SK-N-SH (cell line): ENCODE measurements at regions not wholly inside any gene's neighbourhood (a gene's known extent, or its start where the extent isn't known, plus 50 kb on each side); places are given as distances from the start of the nearest gene placed in this dataset.
A peak's percentile ranks its signal among the peaks of the same experiment; 100 is the strongest.

ENCODE experiments used
- CTCF ChIA-PET: fragments of 300-600, 350-600 bp; formaldehyde crosslinking; extraction: SDS; loops from one replicate; lab custom pipeline; 2021; lab: Yijun Ruan, JAX
- POLR2A ChIA-PET: fragments of 350-600 bp; sonication (Branson Sonifier 250); formaldehyde crosslinking; extraction: SDS; loops from one replicate; lab custom pipeline; 2020; ENCODE audit warnings: antibody characterized with exemption, inconsistent platforms; lab: Yijun Ruan, JAX
- DNase-seq: peaks from one replicate; pipeline ENCODE4 v3.0.0; 2012
- H2AFZ ChIP-seq: fragments of 200-600 bp; sonication (generic); 2 replicates; pipeline ENCODE4 v1.8.1; 2016; ENCODE audit warnings: antibody characterized with exemption, mild to moderate bottlenecking, low read depth
- H3F3A ChIP-seq: fragments of 200-600 bp; sonication (generic); replicated peaks from 2 replicates; pipeline ENCODE3; 2016; ENCODE audit warnings: antibody characterized with exemption, mild to moderate bottlenecking; ENCODE audit not compliant: insufficient read depth
- H3K27ac ChIP-seq, 2 experiments: fragments of 200-500 bp in 1 of 2; fragments of 200-600 bp in 1 of 2; sonication (Bioruptor generic) in 1 of 2; sonication (generic), shearing (Covaris generic) in 1 of 2; 2 replicates each; pipeline versions ENCODE4 v1.5.1 to v1.6.1; 2014 to 2016; ENCODE audit warnings: low read depth in 2 of 2, inconsistent platforms in 1 of 2, low read length in 1 of 2, mild to moderate bottlenecking in 1 of 2, mixed read lengths in 1 of 2
- H3K27me3 ChIP-seq: fragments of 200-600 bp; sonication (generic), shearing (Covaris generic); 2 replicates; pipeline ENCODE4 v1.6.1; 2016; ENCODE audit warnings: mixed run types; ENCODE audit not compliant: insufficient read depth
- H3K36me3 ChIP-seq, 2 experiments: fragments of 200-500 bp in 1 of 2; fragments of 200-600 bp in 1 of 2; sonication (Bioruptor generic) in 1 of 2; sonication (generic) in 1 of 2; replicated peaks in 1 of 2; 2 replicates each; pipeline versions ENCODE3 to v1.5.1; 2014 to 2016; ENCODE audit warnings: low read length in 1 of 2, mild to moderate bottlenecking in 1 of 2; ENCODE audit not compliant: insufficient read depth in 2 of 2, control insufficient read depth in 1 of 2
- H3K4me1 ChIP-seq, 2 experiments: fragments of 200-500 bp in 1 of 2; fragments of 200-600 bp in 1 of 2; sonication (Bioruptor generic) in 1 of 2; sonication (generic), shearing (Covaris generic) in 1 of 2; 2 replicates each; pipeline versions ENCODE4 v1.5.1 to v1.6.1; 2014 to 2016; ENCODE audit warnings: low read depth in 1 of 2, low read length in 1 of 2, mixed run types in 1 of 2; ENCODE audit not compliant: insufficient read depth in 2 of 2, control insufficient read depth in 1 of 2
- H3K4me2 ChIP-seq: fragments of 200-600 bp; sonication (generic), shearing (Covaris generic); 2 replicates; pipeline ENCODE4 v1.6.1; 2017; ENCODE audit warnings: mixed run types
- H3K4me3 ChIP-seq, 2 experiments: fragments of 200-500 bp in 1 of 2; fragments of 200-600 bp in 1 of 2; sonication (Bioruptor generic) in 1 of 2; sonication (generic), shearing (Covaris generic) in 1 of 2; 2 replicates each; pipeline versions ENCODE4 v1.5.1 to v1.8.1; 2014 to 2016; ENCODE audit warnings: low read depth in 2 of 2, inconsistent platforms in 1 of 2, low read length in 1 of 2, mild to moderate bottlenecking in 1 of 2, mixed read lengths in 1 of 2, moderate library complexity in 1 of 2
- H3K79me2 ChIP-seq: fragments of 200-600 bp; sonication (generic); 2 replicates; pipeline ENCODE4 v1.8.1; 2017; ENCODE audit warnings: mild to moderate bottlenecking; ENCODE audit not compliant: insufficient read depth
- H3K9ac ChIP-seq: fragments of 200-600 bp; sonication (generic); 2 replicates; pipeline ENCODE4 v1.6.1; 2017; ENCODE audit warnings: mixed run types
- H3K9me2 ChIP-seq: fragments of 200-600 bp; sonication (generic); 2 replicates; pipeline ENCODE4 v1.6.1; 2017; ENCODE audit warnings: mixed run types
- H3K9me3 ChIP-seq: fragments of 200-600 bp; sonication (generic); 2 replicates; pipeline ENCODE4 v1.6.1; 2017; ENCODE audit warnings: mixed run types, mild to moderate bottlenecking, moderate library complexity
- H4K20me1 ChIP-seq: fragments of 200-600 bp; sonication (generic); 2 replicates; pipeline ENCODE4 v1.6.1; 2017; ENCODE audit warnings: mild to moderate bottlenecking, mixed run types; ENCODE audit not compliant: insufficient read depth
- CHD2 ChIP-seq: fragments of 150-350 bp; IDR thresholded peaks from 2 replicates; pipeline ENCODE4 v1.6.1; 2018; ENCODE audit warnings: low read length; ENCODE audit not compliant: partially characterized antibody
- CTCF ChIP-seq: fragments of 200-600 bp; sonication (generic); IDR thresholded peaks from 2 replicates; pipeline ENCODE4 v1.6.1; 2017; ENCODE audit warnings: antibody characterized with exemption, mild to moderate bottlenecking, moderate library complexity
- ELF1 ChIP-seq: IDR thresholded peaks from 2 replicates; pipeline ENCODE4 v1.4.0; 2012
- FOSL2 ChIP-seq: IDR thresholded peaks from 2 replicates; pipeline ENCODE4 v1.4.0; 2012; ENCODE audit warnings: low read depth, mild to moderate bottlenecking, moderate library complexity, borderline replicate concordance
- GATA2 ChIP-seq: sonication (generic); formaldehyde crosslinking; IDR thresholded peaks from 2 replicates; pipeline ENCODE4 v1.5.0; 2020; ENCODE audit warnings: mild to moderate bottlenecking, missing genetic modification reagents
- PBX3 ChIP-seq: IDR thresholded peaks from 2 replicates; pipeline ENCODE4; 2012
- POLR2AphosphoS5 ChIP-seq: IDR thresholded peaks from 2 replicates; pipeline ENCODE4 v1.6.1; 2012; ENCODE audit warnings: low read depth, low read length
- RCOR1 ChIP-seq: fragments of 150-350 bp; IDR thresholded peaks from 2 replicates; pipeline ENCODE4 v1.6.1; 2017; ENCODE audit warnings: antibody characterized with exemption, low read length
- REST ChIP-seq: IDR thresholded peaks from 2 replicates; pipeline ENCODE4 v1.6.1; 2012; ENCODE audit warnings: mild to moderate bottlenecking, low read depth, low read length, moderate library complexity
- RXRA ChIP-seq: IDR thresholded peaks from 2 replicates; pipeline ENCODE4 v1.4.0; 2012; ENCODE audit warnings: low read depth, mild to moderate bottlenecking, borderline replicate concordance
- SIN3A ChIP-seq: IDR thresholded peaks from 2 replicates; pipeline ENCODE4 v1.6.1; 2012; ENCODE audit warnings: low read depth, mild to moderate bottlenecking, low read length, moderate library complexity, borderline replicate concordance
- SMC3 ChIP-seq: IDR thresholded peaks from 2 replicates; pipeline ENCODE4 v1.6.1; 2012; ENCODE audit warnings: low read depth, low read length, improper control_type of control experiment
- TCF12 ChIP-seq: IDR thresholded peaks from 2 replicates; pipeline ENCODE4 v1.4.0; 2012
- TEAD4 ChIP-seq: IDR thresholded peaks from 2 replicates; pipeline ENCODE4 v1.4.0; 2012; ENCODE audit warnings: mild to moderate bottlenecking, borderline replicate concordance; ENCODE audit not compliant: insufficient read depth
- WGBS: methylation state at CpG from one replicate; pipeline ENCODE4 v1.1.6; 2017; ENCODE audit warnings: low lambda C conversion rate; 5-methylcytosine and 5-hydroxymethylcytosine counted together

- 96% methylated on average over 1 of the region's 1 CpG for WGBS
- POLR2A ChIA-PET = no interaction called here
Measured at GRCh38 chr5:115465431-115465830, 79.1 kb downstream of the FEM1C start.

GRCh38 chr5:115463983-115464382 lies 80.6 kb downstream of the FEM1C start:
- H3K9ac ChIP-seq = no peak overlapping the region
- no peaks in the 10 kb centered on the region for H3K36me3 ChIP-seq
- CTCF ChIA-PET = no interaction called here
- H4K20me1 ChIP-seq = no peaks in the 10 kb centered on the region; the same call in 1 of the 2 replicates
- peaks cover 0 to 12% of the 10 kb centered on the region in 2 experiments; a peak in 2 of 4 replicates for H3K4me1 ChIP-seq
- H3K79me2 ChIP-seq = no peaks in the 10 kb centered on the region
- POLR2A ChIA-PET = interaction anchor here (0.9 kb wide), 1 partner anchor 81 kb away, joined by 3 read pairs; the partner anchor contains the start of gene FEM1C
- H3F3A ChIP-seq = peaks cover 41% of the 10 kb centered on the region
- no peak overlapping the region for H3K27ac ChIP-seq
- H3K4me3 ChIP-seq = no peak overlapping the region
- H2AFZ ChIP-seq = no peak overlapping the region
- no peak for DNase-seq
- H3K4me2 ChIP-seq = no peak overlapping the region
- no peaks in the 10 kb centered on the region for H3K9me2 ChIP-seq
- H3K9me3 ChIP-seq = no peaks in the 10 kb centered on the region
- no peaks in the 10 kb centered on the region for H3K27me3 ChIP-seq
- TF ChIP-seq TCF12 (0 out of 2 replicates have a peak, but pooled peaks have one; percentile 4), GATA2 (CRISPR knock-in tag) (no peak)
- 86% methylated on average over 1 of the region's 1 CpG for WGBS

More at GRCh38 chr5:115465431-115465830, 79.1 kb downstream of the FEM1C start:
- Histone ChIP-seq H3K9me2 (no peaks in the 10 kb centered on the region), H4K20me1 (no peaks in the 10 kb centered on the region), H3K4me2 (no peak overlapping the region), H3K9me3 (no peaks in the 10 kb centered on the region), H2AFZ (no peak overlapping the region), H3F3A (peaks cover 27% of the 10 kb centered on the region), H3K27ac (no peak overlapping the region), H3K79me2 (no peaks in the 10 kb centered on the region), H3K9ac (no peak overlapping the region), H3K36me3 (no peaks in the 10 kb centered on the region), H3K4me3 (no peak overlapping the region), H3K4me1 (peaks cover 0 to 8% of the 10 kb centered on the region in 2 experiments; a peak in 3 of 4 replicates), H3K27me3 (no peaks in the 10 kb centered on the region)
- DNase-seq = no peak
- CTCF ChIA-PET = interaction anchor here (1.0 kb wide), 1 partner anchor 27 kb away, joined by 3 read pairs; no protein-coding TSS in a partner anchor
- TF ChIP-seq FOSL2 (0 out of 2 replicates have a peak, but pooled peaks have one; percentile 3), RCOR1 (no peak)
- TF ChIP-seq, all 33 proteins: peak for 1

- Histone ChIP-seq H3K9me3 (no peaks in the 10 kb centered on the region), H3K4me2 (peak overlapping the region; percentile 76), H3K79me2 (no peaks in the 10 kb centered on the region), H4K20me1 (no peaks in the 10 kb centered on the region; the same call in 1 of the 2 replicates), H3K4me1 (peaks cover 0 to 12% of the 10 kb centered on the region in 2 experiments; a peak in 2 of 4 replicates), H3K9ac (peak overlapping the region; percentile 73), H3K4me3 (0 out of 4 replicates have a peak overlapping the region, but pooled peaks of 1 of the 2 experiments have one; percentile 3), H3K27ac (peak overlapping the region in 1 of 2 experiments; percentile 100; a peak in 2 of 4 replicates), H3F3A (peaks cover 41% of the 10 kb centered on the region), H3K36me3 (no peaks in the 10 kb centered on the region), H3K27me3 (no peaks in the 10 kb centered on the region), H2AFZ (no peak overlapping the region), H3K9me2 (no peaks in the 10 kb centered on the region)
- ChIA-PET POLR2A (no interaction called here), CTCF (no interaction called here)
- no peak for DNase-seq
- TF ChIP-seq RXRA (peak; percentile 32; the same call in 1 of the 2 replicates), SIN3A (no peak), CTCF (no peak), PBX3 (peak; percentile 64), CHD2 (no peak), ELF1 (no peak), REST (no peak), POLR2AphosphoS5 (no peak), SMC3 (no peak), TEAD4 (peak; percentile 66; the same call in 1 of the 2 replicates)
Measured at GRCh38 chr5:115461506-115462290, 82.9 kb downstream of the FEM1C start.
